ENCODE measurements at regions not wholly inside any gene's neighbourhood (a gene's known extent, or its start where the extent isn't known, plus 50 kb on each side); places are given as distances from the start of the nearest gene placed in this dataset.
A peak's percentile ranks its signal among the peaks of the same experiment; 100 is the strongest.

GRCh38 chr4:108498925-108499324 is 121.5 kb upstream of the RPL34 start:
- H3K36me3 Mint-ChIP-seq, result peaks cover 7% of the 10 kb centered on the region
- H3K9me3 Mint-ChIP-seq (ENCODE audit: low read depth), result peaks cover 4% of the 10 kb centered on the region
- H3K4me1 Mint-ChIP-seq (ENCODE audit: low read depth), result peaks cover 2% of the 10 kb centered on the region
- no peak overlapping the region for H3K4me3 Mint-ChIP-seq
- H3K27ac Mint-ChIP-seq, result no peak overlapping the region
- no peaks in the 10 kb centered on the region for H3K27me3 Mint-ChIP-seq

- peaks cover 9% of the 10 kb centered on the region for H3K36me3 Mint-ChIP-seq
- peak overlapping the region; percentile 59 for H3K27ac Mint-ChIP-seq
- H3K9me3 Mint-ChIP-seq (ENCODE audit: low read depth), result peaks cover 4% of the 10 kb centered on the region
- no peak overlapping the region for H3K4me3 Mint-ChIP-seq
- peaks cover 5% of the 10 kb centered on the region for H3K4me1 Mint-ChIP-seq (ENCODE audit: low read depth)
- no peaks in the 10 kb centered on the region for H3K27me3 Mint-ChIP-seq
These were observed 126.8 kb upstream of the RPL34 start for GRCh38 chr4:108493596-108493931.

- peaks cover 5% of the 10 kb centered on the region for H3K4me1 Mint-ChIP-seq (ENCODE audit: low read depth)
- peaks cover 4% of the 10 kb centered on the region for H3K9me3 Mint-ChIP-seq (ENCODE audit: low read depth)
- H3K27me3 Mint-ChIP-seq, result no peaks in the 10 kb centered on the region
- H3K36me3 Mint-ChIP-seq, result peaks cover 9% of the 10 kb centered on the region
- no peak overlapping the region for H3K4me3 Mint-ChIP-seq
- no peak overlapping the region for H3K27ac Mint-ChIP-seq
These were observed 127.4 kb upstream of the RPL34 start for GRCh38 chr4:108492816-108493595.

GRCh38 chr4:108488865-108489264 is 131.5 kb upstream of the RPL34 start:
- peaks cover 25% of the 10 kb centered on the region for H3K4me1 Mint-ChIP-seq (ENCODE audit: low read depth)
- H3K36me3 Mint-ChIP-seq, result peaks cover 2% of the 10 kb centered on the region
- H3K4me3 Mint-ChIP-seq, result no peak overlapping the region
- no peaks in the 10 kb centered on the region for H3K27me3 Mint-ChIP-seq
- no peaks in the 10 kb centered on the region for H3K9me3 Mint-ChIP-seq (ENCODE audit: low read depth)
- H3K27ac Mint-ChIP-seq, result no peak overlapping the region

GRCh38 chr4:108486046-108486445 is 134.3 kb upstream of the RPL34 start:
- Mint-ChIP-seq H3K27ac (peak overlapping the region; percentile 47), H3K4me1 (ENCODE audit: low read depth) (peaks cover 42% of the 10 kb centered on the region), H3K4me3 (no peak overlapping the region), H3K36me3 (no peaks in the 10 kb centered on the region), H3K9me3 (ENCODE audit: low read depth) (no peaks in the 10 kb centered on the region), H3K27me3 (no peaks in the 10 kb centered on the region)

GRCh38 chr4:108484187-108484586 is 136.2 kb upstream of the RPL34 start:
- peaks cover 42% of the 10 kb centered on the region for H3K4me1 Mint-ChIP-seq (ENCODE audit: low read depth)
- no peaks in the 10 kb centered on the region for H3K9me3 Mint-ChIP-seq (ENCODE audit: low read depth)
- H3K27me3 Mint-ChIP-seq, result no peaks in the 10 kb centered on the region
- H3K36me3 Mint-ChIP-seq, result no peaks in the 10 kb centered on the region
- H3K27ac Mint-ChIP-seq, result peak overlapping the region; percentile 76
- H3K4me3 Mint-ChIP-seq, result no peak overlapping the region

GRCh38 chr4:108483650-108484049 is 136.7 kb upstream of the RPL34 start:
- H3K36me3 Mint-ChIP-seq, result no peaks in the 10 kb centered on the region
- H3K4me1 Mint-ChIP-seq (ENCODE audit: low read depth), result peaks cover 42% of the 10 kb centered on the region
- no peaks in the 10 kb centered on the region for H3K27me3 Mint-ChIP-seq
- H3K9me3 Mint-ChIP-seq (ENCODE audit: low read depth), result no peaks in the 10 kb centered on the region
- peak overlapping the region; percentile 58 for H3K27ac Mint-ChIP-seq
- peak overlapping the region; percentile 66 for H3K4me3 Mint-ChIP-seq

GRCh38 chr4:108483079-108483478 is 137.3 kb upstream of the RPL34 start:
- H3K27me3 Mint-ChIP-seq, result no peaks in the 10 kb centered on the region
- H3K4me1 Mint-ChIP-seq (ENCODE audit: low read depth), result peaks cover 42% of the 10 kb centered on the region
- H3K36me3 Mint-ChIP-seq, result no peaks in the 10 kb centered on the region
- peak overlapping the region; percentile 58 for H3K27ac Mint-ChIP-seq
- H3K4me3 Mint-ChIP-seq, result peak overlapping the region; percentile 66
- H3K9me3 Mint-ChIP-seq (ENCODE audit: low read depth), result no peaks in the 10 kb centered on the region

GRCh38 chr4:108480881-108481280 is 139.5 kb upstream of the RPL34 start:
- H3K4me3 Mint-ChIP-seq, result no peak overlapping the region
- H3K9me3 Mint-ChIP-seq (ENCODE audit: low read depth), result no peaks in the 10 kb centered on the region
- no peak overlapping the region for H3K27ac Mint-ChIP-seq
- H3K27me3 Mint-ChIP-seq, result no peaks in the 10 kb centered on the region
- peaks cover 39% of the 10 kb centered on the region for H3K4me1 Mint-ChIP-seq (ENCODE audit: low read depth)
- no peaks in the 10 kb centered on the region for H3K36me3 Mint-ChIP-seq

- H3K27me3 Mint-ChIP-seq, result no peaks in the 10 kb centered on the region
- H3K36me3 Mint-ChIP-seq, result no peaks in the 10 kb centered on the region
- H3K4me1 Mint-ChIP-seq (ENCODE audit: low read depth), result peaks cover 25% of the 10 kb centered on the region
- no peak overlapping the region for H3K27ac Mint-ChIP-seq
- no peak overlapping the region for H3K4me3 Mint-ChIP-seq
- H3K9me3 Mint-ChIP-seq (ENCODE audit: low read depth), result no peaks in the 10 kb centered on the region
These were observed 142.8 kb upstream of the RPL34 start for GRCh38 chr4:108477527-108478108.

GRCh38 chr4:108473163-108473720 is 147.1 kb upstream of the RPL34 start:
- Mint-ChIP-seq H3K36me3 (no peaks in the 10 kb centered on the region), H3K27ac (peak overlapping the region; percentile 18), H3K4me3 (no peak overlapping the region), H3K27me3 (no peaks in the 10 kb centered on the region), H3K9me3 (ENCODE audit: low read depth) (no peaks in the 10 kb centered on the region), H3K4me1 (ENCODE audit: low read depth) (peaks cover 30% of the 10 kb centered on the region)

GRCh38 chr4:108466936-108467902 is 153.2 kb upstream of the RPL34 start:
- Mint-ChIP-seq H3K4me3 (peak overlapping the region; percentile 83), H3K36me3 (no peaks in the 10 kb centered on the region), H3K27ac (peak overlapping the region; percentile 95), H3K27me3 (no peaks in the 10 kb centered on the region), H3K9me3 (ENCODE audit: low read depth) (no peaks in the 10 kb centered on the region), H3K4me1 (ENCODE audit: low read depth) (peaks cover 48% of the 10 kb centered on the region)

GRCh38 chr4:108465886-108466500 is 154.4 kb upstream of the RPL34 start:
- H3K4me1 Mint-ChIP-seq (ENCODE audit: low read depth), result peaks cover 47% of the 10 kb centered on the region
- no peaks in the 10 kb centered on the region for H3K27me3 Mint-ChIP-seq
- no peaks in the 10 kb centered on the region for H3K9me3 Mint-ChIP-seq (ENCODE audit: low read depth)
- H3K27ac Mint-ChIP-seq, result peak overlapping the region; percentile 48
- peak overlapping the region; percentile 83 for H3K4me3 Mint-ChIP-seq
- H3K36me3 Mint-ChIP-seq, result no peaks in the 10 kb centered on the region

GRCh38 chr4:108458681-108459080 is 161.7 kb upstream of the RPL34 start:
- no peaks in the 10 kb centered on the region for H3K36me3 Mint-ChIP-seq
- H3K4me3 Mint-ChIP-seq, result no peak overlapping the region
- no peak overlapping the region for H3K27ac Mint-ChIP-seq
- H3K27me3 Mint-ChIP-seq, result no peaks in the 10 kb centered on the region
- peaks cover 4% of the 10 kb centered on the region for H3K4me1 Mint-ChIP-seq (ENCODE audit: low read depth)
- no peaks in the 10 kb centered on the region for H3K9me3 Mint-ChIP-seq (ENCODE audit: low read depth)

Data from activated naive CD8-positive, alpha-beta T cell (primary cell).